Kidney tubule cell (primary cell): ENCODE measurements at regions not wholly inside any gene's neighbourhood (a gene's known extent, or its start where the extent isn't known, plus 50 kb on each side); places are given as distances from the start of the nearest gene placed in this dataset.
A peak's percentile ranks its signal among the peaks of the same experiment; 100 is the strongest.
"Not testable (repeated sequence)": the region's sequence is repeated elsewhere in the genome, so short reads cannot be mapped to it uniquely, and the experiment has no call there.

Source experiments
- DNase-seq: peaks from one replicate; pipeline ENCODE4 v3.0.0-alpha.2; 2018; ENCODE audit warnings: low spot score

GRCh38 chr1:188058801-188059200, 1230.1 kb downstream of the PLA2G4A start:
- no peak for DNase-seq

GRCh38 chr1:188061881-188062280, 1233.1 kb downstream of the PLA2G4A start:
- DNase-seq, result no peak

- DNase-seq, result no peak
These were observed 1233.7 kb downstream of the PLA2G4A start for GRCh38 chr1:188062456-188062855.

GRCh38 chr1:188065917-188066316, 1237.2 kb downstream of the PLA2G4A start:
- DNase-seq, result no peak

GRCh38 chr1:188070848-188071247, 1242.1 kb downstream of the PLA2G4A start:
- no peak for DNase-seq

GRCh38 chr1:188089015-188089414, 1260.3 kb downstream of the PLA2G4A start:
- DNase-seq, result no peak

- peak; percentile 5 for DNase-seq
These were observed 1260.7 kb downstream of the PLA2G4A start for GRCh38 chr1:188089461-188089860.

GRCh38 chr1:188096521-188096920, 1267.8 kb downstream of the PLA2G4A start:
- no peak for DNase-seq

- DNase-seq, result no peak
These were observed 1288.7 kb downstream of the PLA2G4A start for GRCh38 chr1:188117436-188117835.

GRCh38 chr1:188122646-188123045, 1293.9 kb downstream of the PLA2G4A start:
- DNase-seq, result no peak

GRCh38 chr1:188127507-188127906, 1298.8 kb downstream of the PLA2G4A start:
- DNase-seq, result peak; percentile 6

GRCh38 chr1:188128761-188129160, 1300.0 kb downstream of the PLA2G4A start:
- DNase-seq, result peak; percentile 1

- no peak for DNase-seq
These were observed 1301.4 kb downstream of the PLA2G4A start for GRCh38 chr1:188129856-188130838.

GRCh38 chr1:188137221-188137620, 1308.5 kb downstream of the PLA2G4A start:
- DNase-seq, result no peak

- no peak for DNase-seq
These were observed 1312.2 kb downstream of the PLA2G4A start for GRCh38 chr1:188140958-188141357.

GRCh38 chr1:188154196-188154595, 1325.4 kb downstream of the PLA2G4A start:
- DNase-seq, result no peak

- DNase-seq, result no peak
These were observed 1326.0 kb downstream of the PLA2G4A start for GRCh38 chr1:188154761-188155160.

- DNase-seq, result no peak
These were observed 1326.5 kb downstream of the PLA2G4A start for GRCh38 chr1:188155261-188155660.

GRCh38 chr1:188164459-188164858, 1335.7 kb downstream of the PLA2G4A start:
- no peak for DNase-seq

- no peak for DNase-seq
These were observed 1337.9 kb downstream of the PLA2G4A start for GRCh38 chr1:188166654-188167053.

GRCh38 chr1:188169971-188170370, 1341.2 kb downstream of the PLA2G4A start:
- DNase-seq, result no peak

- no peak for DNase-seq
These were observed 1341.7 kb downstream of the PLA2G4A start for GRCh38 chr1:188170411-188170810.

GRCh38 chr1:188170935-188171334, 1342.2 kb downstream of the PLA2G4A start:
- DNase-seq, result no peak

GRCh38 chr1:188182063-188182462, 1353.3 kb downstream of the PLA2G4A start:
- not testable (repeated sequence) for DNase-seq
